ENCODE measurements at regions not wholly inside any gene's neighbourhood (a gene's known extent, or its start where the extent isn't known, plus 50 kb on each side); places are given as distances from the start of the nearest gene placed in this dataset.

DNA sequence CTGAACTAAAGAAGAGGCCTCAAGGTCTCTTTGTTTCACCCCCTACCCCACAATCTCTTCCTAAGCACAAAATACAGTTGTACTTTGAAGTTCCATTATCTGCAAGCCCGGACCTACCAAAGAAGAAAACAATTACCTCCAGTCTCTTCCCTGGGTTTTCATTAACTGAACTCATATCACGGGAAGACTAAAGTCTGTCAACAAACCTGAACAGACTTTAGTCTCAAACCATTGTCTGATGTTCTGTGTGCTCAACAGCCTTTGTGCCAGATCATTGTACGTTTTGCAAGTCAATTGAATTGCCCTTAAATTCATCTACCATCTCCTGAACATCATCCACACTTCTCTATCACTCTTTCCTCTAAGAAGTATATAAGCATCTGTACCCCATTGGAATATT, 1021.9 kb upstream of the CDH2 start:
- H3K9me3 ChIP-seq: no peaks in the 10 kb centered on the region
- no peak overlapping the region for H3K4me3 ChIP-seq
- intact Hi-C loops (cut with DNase I): no loop called here
- no peaks in the 10 kb centered on the region for H3K4me1 ChIP-seq
- H3K36me3 ChIP-seq: no peaks in the 10 kb centered on the region
- no peaks in the 10 kb centered on the region for H3K27me3 ChIP-seq (ENCODE audit: low read depth)
- DNase-seq: no peak
- ATAC-seq: no peak
- H3K27ac ChIP-seq: no peak overlapping the region
- TF ChIP-seq, protein P1, sequence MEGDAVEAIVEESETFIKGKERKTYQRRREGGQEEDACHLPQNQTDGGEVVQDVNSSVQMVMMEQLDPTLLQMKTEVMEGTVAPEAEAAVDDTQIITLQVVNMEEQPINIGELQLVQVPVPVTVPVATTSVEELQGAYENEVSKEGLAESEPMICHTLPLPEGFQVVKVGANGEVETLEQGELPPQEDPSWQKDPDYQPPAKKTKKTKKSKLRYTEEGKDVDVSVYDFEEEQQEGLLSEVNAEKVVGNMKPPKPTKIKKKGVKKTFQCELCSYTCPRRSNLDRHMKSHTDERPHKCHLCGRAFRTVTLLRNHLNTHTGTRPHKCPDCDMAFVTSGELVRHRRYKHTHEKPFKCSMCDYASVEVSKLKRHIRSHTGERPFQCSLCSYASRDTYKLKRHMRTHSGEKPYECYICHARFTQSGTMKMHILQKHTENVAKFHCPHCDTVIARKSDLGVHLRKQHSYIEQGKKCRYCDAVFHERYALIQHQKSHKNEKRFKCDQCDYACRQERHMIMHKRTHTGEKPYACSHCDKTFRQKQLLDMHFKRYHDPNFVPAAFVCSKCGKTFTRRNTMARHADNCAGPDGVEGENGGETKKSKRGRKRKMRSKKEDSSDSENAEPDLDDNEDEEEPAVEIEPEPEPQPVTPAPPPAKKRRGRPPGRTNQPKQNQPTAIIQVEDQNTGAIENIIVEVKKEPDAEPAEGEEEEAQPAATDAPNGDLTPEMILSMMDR (IDR thresholded peaks at IDR 0.05): no peak

DNA sequence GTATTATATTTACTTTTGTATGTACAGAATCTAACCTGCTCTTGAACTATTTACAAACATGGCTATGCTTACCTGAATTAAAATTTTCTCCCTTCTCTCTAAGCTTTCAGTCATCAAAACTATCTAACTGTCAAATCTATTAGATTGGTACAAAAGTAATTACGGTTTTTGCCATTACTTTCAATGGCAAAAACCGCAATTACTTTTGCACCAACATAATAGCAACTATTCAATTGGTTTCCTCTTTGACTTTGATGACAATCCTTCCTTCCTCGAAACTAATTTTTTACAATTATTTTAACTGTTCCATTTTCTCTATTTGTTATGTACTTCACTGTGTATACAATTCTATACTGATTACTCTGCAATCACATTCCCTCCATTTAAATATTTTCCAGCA, 1019.4 kb upstream of the CDH2 start:
- TF ChIP-seq, protein P1 (IDR thresholded peaks at IDR 0.05): no peak
- no peak for ATAC-seq

DNA sequence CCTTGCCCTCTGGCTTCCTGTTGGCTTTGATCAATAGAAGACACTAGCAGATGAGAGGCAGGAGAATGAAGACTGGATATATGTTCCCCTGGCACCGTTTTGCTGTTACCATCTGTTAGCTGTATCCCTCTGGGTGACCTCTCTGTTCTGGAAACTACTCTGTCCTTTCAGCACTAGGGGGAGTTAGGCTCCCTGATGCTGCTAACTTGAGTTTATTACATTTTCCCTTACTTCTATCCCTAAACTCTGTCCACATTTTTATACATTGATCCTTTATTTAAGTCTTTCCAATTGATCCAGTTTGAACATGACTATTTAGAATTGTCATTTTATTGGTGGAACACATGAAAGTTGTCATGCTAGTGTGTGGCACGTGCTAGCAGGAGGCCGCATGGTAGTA, 1014.3 kb upstream of the CDH2 start:
- DNase-seq (no peak), ATAC-seq (no peak)
- Histone ChIP-seq H3K27ac (no peak overlapping the region), H3K4me3 (no peak overlapping the region), H3K9me3 (no peaks in the 10 kb centered on the region), H3K36me3 (no peaks in the 10 kb centered on the region), H3K27me3 (ENCODE audit: low read depth) (no peaks in the 10 kb centered on the region), H3K4me1 (no peaks in the 10 kb centered on the region)
- TF ChIP-seq, protein P1 (IDR thresholded peaks at IDR 0.05): no peak
- intact Hi-C loops (cut with DNase I): no loop called here

More for the DNA sequence above, 1019.4 kb upstream of the CDH2 start:
- intact Hi-C loops (cut with DNase I): no loop called here
- H3K4me3 ChIP-seq: no peak overlapping the region
- no peaks in the 10 kb centered on the region for H3K27me3 ChIP-seq (ENCODE audit: low read depth)
- no peak overlapping the region for H3K27ac ChIP-seq
- no peaks in the 10 kb centered on the region for H3K4me1 ChIP-seq
- no peak for DNase-seq
- no peaks in the 10 kb centered on the region for H3K9me3 ChIP-seq
- H3K36me3 ChIP-seq: no peaks in the 10 kb centered on the region

DNA sequence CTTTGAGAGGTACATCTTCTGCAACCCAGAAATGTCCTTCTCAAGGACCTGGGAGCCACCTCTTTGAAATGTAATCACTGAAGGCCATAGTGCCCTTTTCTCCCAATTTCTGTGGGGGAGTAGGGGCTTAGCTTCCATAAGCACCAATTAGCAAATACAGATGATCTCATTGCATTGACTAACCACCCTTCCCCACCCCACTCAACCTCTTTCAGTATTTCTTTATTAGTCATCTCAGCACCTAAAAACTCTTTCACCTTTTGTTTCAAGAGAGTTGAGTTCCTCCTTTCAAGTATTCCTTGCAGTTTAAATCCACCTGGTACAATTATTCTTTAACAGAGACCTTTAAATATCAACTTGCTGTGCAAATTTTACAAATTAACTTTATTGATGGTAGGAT, 1011.8 kb upstream of the CDH2 start:
- TF ChIP-seq, protein P1 (IDR thresholded peaks at IDR 0.05): no peak
- Histone ChIP-seq H3K27ac (no peak overlapping the region), H3K4me3 (no peak overlapping the region), H3K4me1 (no peaks in the 10 kb centered on the region), H3K9me3 (no peaks in the 10 kb centered on the region), H3K36me3 (no peaks in the 10 kb centered on the region), H3K27me3 (ENCODE audit: low read depth) (no peaks in the 10 kb centered on the region)
- intact Hi-C loops (cut with DNase I): no loop called here
- ATAC-seq (no peak), DNase-seq (no peak)

DNA sequence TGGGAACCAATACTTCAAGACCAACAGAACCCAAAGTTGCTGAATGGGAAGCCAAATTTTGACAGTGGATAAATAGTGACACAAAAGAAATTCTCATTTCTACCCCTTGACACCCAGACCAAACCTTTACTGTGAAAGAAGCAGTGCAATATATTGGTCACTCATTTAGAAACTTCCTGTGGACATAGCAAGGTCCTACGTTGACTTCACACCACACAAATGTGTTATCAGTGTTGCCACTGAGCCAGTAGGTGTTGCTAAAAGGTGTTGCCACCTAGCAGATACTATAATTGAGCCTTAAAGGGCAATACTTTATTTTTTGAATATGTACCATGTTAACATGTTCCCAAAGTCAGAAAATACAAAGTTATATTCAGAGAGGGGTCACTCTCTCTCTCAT, 1008.9 kb upstream of the CDH2 start:
- ATAC-seq: no peak
- no peaks in the 10 kb centered on the region for H3K9me3 ChIP-seq
- intact Hi-C loops (cut with DNase I): no loop called here

More for the DNA sequence above, 1008.9 kb upstream of the CDH2 start:
- no peak for DNase-seq
- no peak overlapping the region for H3K27ac ChIP-seq
- no peaks in the 10 kb centered on the region for H3K27me3 ChIP-seq (ENCODE audit: low read depth)
- no peaks in the 10 kb centered on the region for H3K4me1 ChIP-seq
- H3K4me3 ChIP-seq: no peak overlapping the region
- TF ChIP-seq, protein P1 (IDR thresholded peaks at IDR 0.05): no peak
- no peaks in the 10 kb centered on the region for H3K36me3 ChIP-seq

All from lower lobe of right lung (tissue), 2 donors.